Activated CD4-positive, alpha-beta T cell treated with anti-CD3 and anti-CD28 coated beads, Interleukin-2, amount 50 U/mL, for 24 hours (primary cell): ENCODE measurements at regions not wholly inside any gene's neighbourhood (a gene's known extent, or its start where the extent isn't known, plus 50 kb on each side); places are given as distances from the start of the nearest gene placed in this dataset.

Source experiments
- DNase-seq, 2 donors: peaks; one replicate each; pipeline ENCODE4 v3.0.0-alpha.2; 2020; ENCODE audit warnings: low read depth in 1 of 2, low spot score in 1 of 2

- DNase-seq = no peak
Observed at GRCh38 chr10:128981881-128982615, 485.0 kb upstream of the MGMT start.

GRCh38 chr10:128982616-128982915 lies 484.5 kb upstream of the MGMT start:
- DNase-seq = no peak

DNA sequence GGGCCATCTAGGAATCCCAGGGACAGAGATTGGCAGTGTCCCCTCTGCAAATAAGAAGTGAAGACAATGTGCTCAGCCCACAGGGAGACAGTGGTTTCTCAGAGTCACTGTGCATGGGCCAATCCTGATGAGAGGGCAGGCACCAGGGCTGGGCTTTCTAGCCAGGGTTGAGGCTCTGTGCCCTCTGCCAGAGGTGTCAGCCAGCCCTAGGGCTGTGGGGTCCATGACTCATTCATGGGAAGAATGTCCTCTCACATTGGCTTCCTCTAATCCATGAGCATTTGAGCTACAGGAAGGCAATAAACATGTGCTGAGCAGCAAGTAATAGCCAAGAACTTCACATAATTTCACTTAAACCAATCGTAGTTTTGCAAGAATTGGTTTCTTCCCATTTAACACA lies 482.0 kb upstream of the MGMT start:
- no peak for DNase-seq

GRCh38 chr10:128990986-128991385 lies 476.1 kb upstream of the MGMT start:
- no peak for DNase-seq

DNA sequence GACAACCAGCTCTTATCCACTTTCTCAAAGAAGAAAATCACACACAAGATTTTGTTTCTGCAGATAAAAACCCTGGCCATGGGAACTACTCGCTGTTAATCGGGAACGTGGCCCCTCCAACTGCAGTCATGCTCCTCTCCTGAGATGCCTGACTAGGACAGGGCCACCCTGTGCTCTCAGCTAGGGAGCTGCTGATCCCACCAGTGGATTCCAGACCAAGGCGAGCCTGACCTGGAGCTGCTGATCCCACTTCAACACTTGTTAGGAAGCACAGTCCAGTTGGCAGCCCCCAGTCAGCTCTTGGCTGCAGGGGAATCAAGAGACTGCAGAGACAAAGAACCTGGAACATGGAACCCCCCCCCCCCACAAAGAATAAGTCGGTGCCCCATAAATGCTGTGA lies 474.3 kb upstream of the MGMT start:
- DNase-seq = no peak

DNA sequence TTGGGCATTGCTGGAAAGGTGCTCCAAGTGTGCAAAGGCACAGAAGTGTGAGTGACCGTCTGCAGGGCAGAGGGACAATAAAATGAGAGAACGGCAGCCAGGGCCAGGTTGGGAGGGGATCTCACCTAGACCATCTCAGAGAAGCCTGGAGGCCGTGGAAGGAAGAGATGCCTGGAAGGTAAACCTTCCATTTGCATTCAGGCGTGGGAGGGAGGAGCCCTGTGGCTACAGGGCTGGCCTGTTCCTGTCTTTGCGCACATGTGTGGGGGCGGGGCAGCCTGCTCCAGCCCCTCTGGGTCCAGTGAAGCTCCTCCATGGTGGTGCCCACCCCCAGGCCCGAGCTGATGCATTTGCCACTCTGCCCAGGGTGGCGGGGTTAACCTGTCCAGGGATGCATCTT lies 473.6 kb upstream of the MGMT start:
- no peak for DNase-seq

DNA sequence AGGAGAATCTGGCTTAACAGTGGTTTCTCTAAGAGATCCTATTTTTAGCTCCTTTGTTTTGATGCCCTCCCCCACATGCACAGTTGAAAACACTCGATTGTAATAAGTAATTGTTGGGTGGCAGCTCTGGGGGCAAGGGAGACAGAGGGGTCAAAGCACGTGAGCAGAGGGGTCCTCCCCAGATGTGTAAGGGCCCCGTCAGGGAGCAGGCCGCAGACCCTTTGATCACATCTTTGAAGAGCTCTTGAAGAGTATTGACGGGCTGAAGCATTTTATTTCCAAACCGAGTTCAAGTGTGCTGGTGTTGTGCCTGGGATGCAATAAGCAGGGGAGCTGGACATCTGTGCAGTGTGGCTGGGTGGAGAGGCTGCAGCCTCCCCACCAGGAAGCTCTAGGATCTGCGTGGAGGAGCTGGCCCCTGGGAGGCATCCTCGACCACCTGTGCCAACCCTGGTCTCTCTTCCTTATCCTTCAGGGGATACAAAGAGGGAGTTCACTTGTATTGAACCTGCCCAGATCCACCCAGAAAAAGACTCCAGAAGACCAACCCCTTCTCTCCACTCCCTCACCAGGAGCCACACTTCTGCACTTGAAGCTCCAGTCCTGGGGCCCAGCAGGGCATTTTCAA lies 473.0 kb upstream of the MGMT start:
- no peak for DNase-seq

DNA sequence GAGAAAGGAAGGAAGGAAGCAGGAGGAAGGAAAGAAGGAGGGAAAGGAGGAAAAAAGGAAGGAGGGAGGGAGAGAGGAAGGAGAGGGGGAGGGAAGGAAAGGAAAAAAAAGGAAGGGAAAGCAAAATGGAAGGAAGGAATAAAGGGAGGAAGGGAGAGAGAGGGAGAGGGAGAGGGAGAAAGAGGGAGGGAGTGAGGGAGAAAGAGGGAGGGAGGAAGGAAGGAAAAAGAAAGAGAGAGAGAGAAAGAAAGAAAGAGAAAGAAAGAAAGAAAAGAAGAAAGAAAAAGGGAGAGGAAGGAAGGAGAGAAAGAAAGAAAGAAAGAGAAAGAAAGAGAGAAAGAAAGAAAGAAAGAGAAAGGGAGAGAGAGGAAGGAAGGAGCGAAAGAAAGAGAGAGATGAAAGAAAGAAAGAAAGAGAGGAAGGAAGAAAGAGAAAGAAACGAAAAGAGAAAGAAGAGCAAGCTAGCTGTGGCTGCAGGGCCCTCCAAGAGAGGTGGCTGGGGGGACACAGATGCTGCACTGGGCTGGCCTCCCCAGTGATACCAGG lies 472.4 kb upstream of the MGMT start:
- DNase-seq = no peak

DNA sequence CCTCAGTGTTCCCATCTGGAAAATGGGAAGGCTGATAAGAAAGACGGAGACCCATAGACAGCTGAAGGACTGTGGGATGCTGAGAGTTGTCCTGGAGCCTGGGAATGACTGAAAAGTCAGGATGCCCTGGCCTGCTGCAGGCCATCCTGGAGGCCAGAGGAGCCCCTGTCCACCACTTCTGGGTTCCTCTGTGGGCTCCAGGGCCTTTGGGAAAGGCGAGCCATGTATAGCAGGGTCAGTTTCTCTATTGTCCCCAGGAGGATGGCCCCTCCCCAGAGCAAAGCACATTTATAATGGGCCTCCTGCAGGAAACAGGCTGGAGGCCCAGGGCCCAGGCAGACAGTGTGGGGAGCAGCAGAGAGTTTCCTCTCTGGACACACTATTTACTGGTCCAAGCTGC lies 471.4 kb upstream of the MGMT start:
- no peak for DNase-seq

GRCh38 chr10:128996092-128996491 lies 470.9 kb upstream of the MGMT start:
- DNase-seq = no peak

GRCh38 chr10:128998101-128998805 lies 468.8 kb upstream of the MGMT start:
- no peak for DNase-seq

DNA sequence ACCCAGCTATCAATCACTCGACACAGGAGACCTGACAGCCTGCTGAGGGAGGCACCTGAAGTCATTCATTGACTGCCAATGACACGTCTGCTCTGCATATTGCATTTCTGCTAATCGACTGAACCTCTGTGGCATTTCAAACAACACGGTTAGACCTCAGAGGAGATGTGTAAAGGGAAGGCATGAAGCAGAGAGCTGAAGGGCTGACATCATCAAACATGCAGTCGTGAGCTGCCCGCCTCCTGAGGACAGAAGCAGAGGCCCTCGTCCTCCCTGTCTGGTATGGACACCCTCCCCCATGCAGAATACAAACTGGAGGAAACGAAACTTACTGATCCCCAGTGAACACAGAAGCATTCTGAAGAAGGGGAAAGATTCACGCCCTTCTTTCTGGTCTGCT lies 462.6 kb upstream of the MGMT start:
- no peak for DNase-seq

DNA sequence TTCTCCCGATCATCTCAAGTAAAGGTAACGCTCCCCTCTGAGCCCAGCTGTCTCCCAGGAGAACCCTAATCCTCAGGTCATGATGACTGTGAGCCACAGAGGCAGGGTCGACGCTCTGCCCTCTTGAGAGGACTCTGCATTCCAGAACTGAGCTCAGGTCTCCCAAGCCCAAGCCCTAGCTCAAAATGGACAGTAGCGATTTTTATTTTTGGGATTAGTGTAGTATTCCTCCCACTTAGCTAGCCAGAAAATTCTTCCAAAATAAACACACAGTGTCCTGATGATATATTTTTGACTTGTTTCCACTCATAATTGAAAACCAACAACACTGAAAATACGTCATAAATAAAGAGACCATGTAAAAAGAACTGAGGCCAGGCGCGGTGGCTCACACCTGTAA lies 462.0 kb upstream of the MGMT start:
- DNase-seq = no peak

- DNase-seq = no peak
Observed at GRCh38 chr10:129005804-129006203, 461.2 kb upstream of the MGMT start.

- no peak for DNase-seq
Observed at GRCh38 chr10:129018511-129018910, 448.5 kb upstream of the MGMT start.

DNA sequence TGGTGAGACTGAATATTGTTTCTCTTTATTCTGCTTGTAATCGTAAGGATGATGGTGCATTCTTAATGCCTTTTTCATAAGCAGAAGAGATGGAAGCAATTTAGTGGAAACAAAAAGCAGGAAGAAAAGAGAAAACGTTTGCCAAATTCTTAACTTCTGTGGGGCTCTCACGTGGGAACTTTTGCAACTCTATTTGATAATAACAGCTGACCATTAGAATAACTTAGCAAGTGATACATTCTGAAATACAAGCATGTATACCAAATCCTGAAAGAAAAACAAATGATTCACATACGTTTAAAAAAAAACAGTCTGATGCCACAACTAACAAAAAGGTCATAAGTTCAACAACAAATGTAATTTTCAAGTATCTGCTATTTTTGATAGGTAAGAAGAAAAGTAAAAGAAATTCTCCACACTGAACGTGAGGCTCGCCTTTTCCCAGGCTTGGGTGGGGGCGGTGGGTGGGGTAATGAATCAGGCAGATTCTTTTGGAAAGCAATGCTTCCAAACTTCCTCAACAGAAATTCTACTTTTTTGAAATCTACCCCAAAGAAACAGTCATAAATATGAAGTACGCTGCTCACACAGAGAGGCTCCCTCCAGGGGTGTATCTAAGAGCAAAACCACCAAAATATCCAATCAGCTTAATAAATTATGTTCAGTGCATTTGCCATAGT lies 446.2 kb upstream of the MGMT start:
- DNase-seq = no peak

DNA sequence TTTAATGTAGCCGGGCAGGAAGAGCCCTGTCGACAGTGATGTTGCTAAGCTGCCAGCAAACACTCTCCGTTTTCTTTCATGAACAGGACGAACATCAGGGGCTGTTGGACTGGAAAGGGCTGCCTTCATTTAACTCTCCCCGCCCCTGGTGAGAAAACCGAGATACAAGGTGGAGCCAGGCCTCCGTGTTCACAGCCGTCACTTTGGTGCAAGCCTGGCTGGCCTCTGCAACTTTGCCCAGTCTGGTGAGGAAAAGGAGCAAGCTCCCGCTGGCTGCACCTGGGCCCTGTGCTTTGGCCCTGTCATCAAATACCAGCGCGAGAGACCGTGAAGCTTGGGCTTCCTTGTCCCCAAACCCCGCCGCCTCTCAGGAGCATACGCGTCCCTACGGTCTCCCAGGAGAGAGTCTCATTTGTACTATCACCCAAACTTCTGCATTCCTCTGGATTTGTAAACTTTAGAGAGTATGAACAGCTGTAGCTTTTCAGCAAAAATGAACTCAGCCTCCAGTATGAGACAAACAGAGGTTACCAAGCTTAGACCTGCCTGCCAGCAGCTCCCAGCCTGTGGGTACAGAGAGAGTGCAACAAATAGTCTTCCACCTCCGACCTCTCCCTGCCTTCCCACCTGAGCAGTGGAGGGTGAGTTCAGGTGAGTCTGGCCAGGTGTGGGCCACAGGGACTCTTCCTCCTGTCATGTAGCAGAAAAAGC lies 445.3 kb upstream of the MGMT start:
- DNase-seq = no peak

DNA sequence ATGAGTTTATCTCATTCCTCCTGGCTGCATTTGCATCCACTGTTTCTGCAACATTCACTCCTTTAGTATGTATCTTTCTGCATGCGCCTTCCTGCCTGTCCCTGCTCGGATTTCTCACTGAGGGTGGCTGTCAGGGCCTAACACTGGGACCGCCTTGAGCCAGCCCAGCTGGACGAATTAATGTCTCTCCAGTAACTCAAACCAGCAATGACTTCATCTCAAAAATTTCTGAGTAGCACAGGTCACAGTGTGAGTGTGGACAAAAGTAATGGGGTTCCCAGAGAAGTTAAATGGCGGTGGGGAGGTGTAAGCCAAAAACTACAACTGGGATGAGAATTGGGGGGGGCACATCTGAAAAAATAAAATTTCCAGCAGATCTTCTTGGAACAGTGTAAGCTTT lies 444.0 kb upstream of the MGMT start:
- DNase-seq = no peak

- DNase-seq = no peak
Observed at GRCh38 chr10:129024046-129024445, 443.0 kb upstream of the MGMT start.

GRCh38 chr10:129025787-129026186 lies 441.3 kb upstream of the MGMT start:
- DNase-seq = no peak

DNA sequence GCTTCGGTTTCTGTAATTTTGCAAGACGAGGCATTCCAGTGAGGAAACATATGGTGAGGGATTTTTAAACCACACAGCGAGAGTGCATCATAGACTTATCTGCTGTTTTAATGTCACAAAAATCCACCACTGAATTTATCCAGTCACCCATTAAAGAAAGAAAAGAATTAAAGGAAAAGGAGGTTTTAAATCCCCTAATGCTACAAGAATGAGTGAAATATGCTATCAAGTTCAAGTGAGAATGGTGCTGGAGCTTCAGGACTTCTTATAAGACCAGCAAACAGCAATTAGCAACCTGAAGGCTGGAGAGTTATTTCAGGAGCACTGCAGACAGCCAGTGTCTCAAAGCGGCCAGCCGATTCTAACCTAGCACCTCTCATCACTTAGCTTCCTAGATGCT lies 439.1 kb upstream of the MGMT start:
- DNase-seq = no peak
